Hepatocyte (in vitro differentiated cells): ENCODE measurements at regions not wholly inside any gene's neighbourhood (a gene's known extent, or its start where the extent isn't known, plus 50 kb on each side); places are given as distances from the start of the nearest gene placed in this dataset.

ENCODE experiments used
- DNase-seq: peaks from one replicate; pipeline ENCODE4 v3.0.0-alpha.2; 2016; ENCODE audit warnings: low spot score
- H2AFZ ChIP-seq: fragments of 200-600 bp; sonication (generic); 2 replicates; pipeline ENCODE4 v1.6.0; 2016; ENCODE audit warnings: antibody characterized with exemption, mild to moderate bottlenecking
- H3K27ac ChIP-seq: fragments of 200-600 bp; sonication (generic); 2 replicates; pipeline ENCODE4 v1.5.1; 2016; ENCODE audit warnings: mild to moderate bottlenecking
- H3K27me3 ChIP-seq: fragments of 200-600 bp; sonication (generic); 2 replicates; pipeline ENCODE4 v1.6.1; 2016
- H3K36me3 ChIP-seq: fragments of 200-600 bp; sonication (generic); replicated peaks from 2 replicates; pipeline ENCODE4 v1.5.1; 2016; ENCODE audit warnings: low read depth; ENCODE audit not compliant: insufficient read depth
- H3K4me1 ChIP-seq: fragments of 200-600 bp; sonication (generic); 2 replicates; pipeline ENCODE4 v1.5.1; 2016; ENCODE audit warnings: mild to moderate bottlenecking, moderate library complexity; ENCODE audit not compliant: insufficient read depth
- H3K4me2 ChIP-seq: fragments of 200-600 bp; sonication (generic); 2 replicates; pipeline ENCODE4 v1.6.0; 2016
- H3K4me3 ChIP-seq: fragments of 200-600 bp; sonication (generic); 2 replicates; pipeline ENCODE4 v1.5.1; 2016; ENCODE audit warnings: mild to moderate bottlenecking
- H3K79me2 ChIP-seq: fragments of 200-600 bp; sonication (generic); 2 replicates; pipeline ENCODE4 v1.6.0; 2017; ENCODE audit warnings: mild to moderate bottlenecking
- H3K9me2 ChIP-seq: fragments of 200-600 bp; sonication (generic); replicated peaks from 2 replicates; pipeline ENCODE4 v1.6.0; 2017; ENCODE audit warnings: mild to moderate bottlenecking; ENCODE audit not compliant: insufficient read depth
- H3K9me3 ChIP-seq: fragments of 200-600 bp; sonication (generic); 2 replicates; pipeline ENCODE4 v1.5.1; 2016; ENCODE audit warnings: low read depth, mild to moderate bottlenecking
- H4K20me1 ChIP-seq: fragments of 200-600 bp; sonication (generic); 2 replicates; pipeline ENCODE4 v1.6.0; 2016; ENCODE audit warnings: mild to moderate bottlenecking; ENCODE audit not compliant: insufficient read depth, poor library complexity, severe bottlenecking
- EZH2 ChIP-seq: fragments of 200-600 bp; sonication (generic); IDR thresholded peaks from 2 replicates; pipeline ENCODE4 v1.6.1; 2016; ENCODE audit warnings: antibody characterized with exemption, mild to moderate bottlenecking, borderline replicate concordance
- EZH2phosphoT487 ChIP-seq: fragments of 200-600 bp; sonication (generic); IDR thresholded peaks from one replicate; pipeline ENCODE4 v1.6.1; 2018; ENCODE audit warnings: antibody characterized with exemption, mild to moderate bottlenecking, low read depth, moderate library complexity; ENCODE audit not compliant: unreplicated experiment, severe bottlenecking
- WGBS: methylation state at CpG from one replicate; pipeline ENCODE4 v1.1.6; 2016; ENCODE audit warnings: low lambda C conversion rate; ENCODE audit errors: missing lambda C conversion rate; 5-methylcytosine and 5-hydroxymethylcytosine counted together
- TF ChIP-seq, protein P1 (sequence below): fragments of 200-600 bp; sonication (generic); IDR thresholded peaks from 2 replicates; pipeline ENCODE4 v1.5.1; 2016; ENCODE audit warnings: antibody characterized with exemption, mild to moderate bottlenecking; ENCODE audit not compliant: poor library complexity

DNA sequence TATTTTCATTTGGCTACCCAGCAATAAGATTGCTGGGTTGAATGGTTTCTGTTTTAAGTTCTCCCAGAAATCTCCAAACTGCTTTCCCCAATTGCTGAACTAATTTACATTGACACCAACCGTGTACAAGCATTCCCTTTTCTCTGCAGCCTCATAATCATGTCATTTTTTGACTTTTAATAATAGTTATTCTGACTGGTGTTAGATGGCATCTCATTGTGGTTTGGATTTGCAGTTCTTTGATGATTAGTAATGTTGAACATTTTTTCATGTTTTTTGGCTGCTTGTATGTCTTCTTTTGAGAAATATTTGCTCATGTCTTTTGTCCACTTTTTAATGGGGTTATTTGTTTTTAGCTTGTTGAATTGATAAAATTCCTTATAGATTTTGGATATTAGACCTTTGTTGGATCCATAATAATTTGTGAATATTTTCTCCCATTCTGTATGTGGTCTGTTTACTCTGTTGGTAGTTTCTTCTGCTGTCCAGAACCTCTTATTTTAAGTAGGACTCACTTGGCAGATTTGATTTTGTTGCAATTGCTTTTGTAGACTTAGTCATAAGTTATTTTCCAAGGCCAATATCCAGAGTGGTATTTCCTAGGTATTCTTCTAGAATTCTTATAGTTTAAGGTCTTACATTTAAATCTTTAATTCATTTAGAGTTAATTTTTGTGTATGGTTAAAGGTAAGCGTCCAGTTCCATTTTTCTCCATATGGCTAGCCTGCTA lies 793.7 kb downstream of the BRINP1 start:
- no peaks in the 10 kb centered on the region for H3K27me3 ChIP-seq
- no peaks in the 10 kb centered on the region for H3K36me3 ChIP-seq
- H3K79me2 ChIP-seq, result no peaks in the 10 kb centered on the region
- no peak for DNase-seq
- H4K20me1 ChIP-seq, result no peaks in the 10 kb centered on the region
- H3K9me3 ChIP-seq, result no peaks in the 10 kb centered on the region
- H3K4me2 ChIP-seq, result no peak overlapping the region
- no peaks in the 10 kb centered on the region for H3K4me1 ChIP-seq
- H3K9me2 ChIP-seq, result no peaks in the 10 kb centered on the region
- H3K4me3 ChIP-seq, result no peak overlapping the region
- H2AFZ ChIP-seq, result no peak overlapping the region
- 48% methylated on average over 2 of the region's 2 CpGs for WGBS
- no peak overlapping the region for H3K27ac ChIP-seq
- TF ChIP-seq, protein P1, sequence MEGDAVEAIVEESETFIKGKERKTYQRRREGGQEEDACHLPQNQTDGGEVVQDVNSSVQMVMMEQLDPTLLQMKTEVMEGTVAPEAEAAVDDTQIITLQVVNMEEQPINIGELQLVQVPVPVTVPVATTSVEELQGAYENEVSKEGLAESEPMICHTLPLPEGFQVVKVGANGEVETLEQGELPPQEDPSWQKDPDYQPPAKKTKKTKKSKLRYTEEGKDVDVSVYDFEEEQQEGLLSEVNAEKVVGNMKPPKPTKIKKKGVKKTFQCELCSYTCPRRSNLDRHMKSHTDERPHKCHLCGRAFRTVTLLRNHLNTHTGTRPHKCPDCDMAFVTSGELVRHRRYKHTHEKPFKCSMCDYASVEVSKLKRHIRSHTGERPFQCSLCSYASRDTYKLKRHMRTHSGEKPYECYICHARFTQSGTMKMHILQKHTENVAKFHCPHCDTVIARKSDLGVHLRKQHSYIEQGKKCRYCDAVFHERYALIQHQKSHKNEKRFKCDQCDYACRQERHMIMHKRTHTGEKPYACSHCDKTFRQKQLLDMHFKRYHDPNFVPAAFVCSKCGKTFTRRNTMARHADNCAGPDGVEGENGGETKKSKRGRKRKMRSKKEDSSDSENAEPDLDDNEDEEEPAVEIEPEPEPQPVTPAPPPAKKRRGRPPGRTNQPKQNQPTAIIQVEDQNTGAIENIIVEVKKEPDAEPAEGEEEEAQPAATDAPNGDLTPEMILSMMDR, result no peak
- no peak for TF ChIP-seq EZH2
- TF ChIP-seq EZH2phosphoT487, result no peak

DNA sequence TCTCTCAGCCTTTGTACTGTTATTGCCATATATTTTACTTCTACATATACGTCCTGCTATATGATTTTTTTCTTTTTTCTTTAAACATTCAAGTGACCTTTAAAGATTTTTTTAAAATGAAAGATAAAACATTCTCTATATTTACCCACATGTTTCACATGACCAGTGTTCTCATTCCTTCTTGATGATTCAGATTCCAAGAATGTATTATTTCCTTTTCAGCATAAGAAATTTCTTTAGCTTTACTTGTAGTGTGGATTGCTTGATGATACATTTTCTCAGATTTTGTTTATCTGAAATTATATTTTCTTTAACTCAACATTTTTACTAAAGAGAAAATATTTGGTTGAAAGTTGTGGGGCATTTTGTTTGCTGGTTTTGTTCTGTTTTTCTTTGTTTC lies 792.1 kb downstream of the BRINP1 start:
- DNase-seq, result no peak
- WGBS, result 59% methylated on average over 1 of the region's 1 CpG
- Histone ChIP-seq H3K27me3 (no peaks in the 10 kb centered on the region), H3K4me2 (no peak overlapping the region), H2AFZ (no peak overlapping the region), H4K20me1 (no peaks in the 10 kb centered on the region), H3K36me3 (no peaks in the 10 kb centered on the region), H3K79me2 (no peaks in the 10 kb centered on the region), H3K27ac (peak overlapping the region; percentile 2), H3K9me2 (no peaks in the 10 kb centered on the region), H3K9me3 (no peaks in the 10 kb centered on the region), H3K4me1 (no peaks in the 10 kb centered on the region), H3K4me3 (no peak overlapping the region)
- TF ChIP-seq EZH2 (no peak), EZH2phosphoT487 (no peak)
- TF ChIP-seq, protein P1, result no peak

DNA sequence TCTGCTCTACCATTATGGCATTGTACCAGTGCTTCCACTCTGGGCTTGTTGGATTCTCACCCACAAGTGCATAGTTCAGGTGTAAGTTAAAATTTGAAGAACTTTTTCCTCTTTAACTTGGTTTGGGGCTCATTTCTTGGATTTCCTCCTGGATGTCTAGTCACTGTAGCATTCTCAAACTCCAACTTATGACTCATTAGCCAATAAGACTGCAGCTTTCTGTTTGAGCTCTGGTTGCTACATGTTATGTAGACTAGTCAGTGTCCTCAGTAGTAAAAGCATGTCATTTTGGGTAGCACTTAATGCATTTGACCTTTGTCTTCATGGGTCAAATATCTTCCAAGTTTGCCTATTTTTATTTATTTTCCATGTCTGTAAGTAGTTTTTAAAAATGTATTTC lies 790.8 kb downstream of the BRINP1 start:
- TF ChIP-seq, protein P1, result no peak
- TF ChIP-seq EZH2 (no peak), EZH2phosphoT487 (no peak)
- H3K4me2 ChIP-seq, result no peak overlapping the region
- DNase-seq, result no peak
- no peaks in the 10 kb centered on the region for H3K27me3 ChIP-seq
- no peaks in the 10 kb centered on the region for H4K20me1 ChIP-seq
- H3K36me3 ChIP-seq, result no peaks in the 10 kb centered on the region
- no peak overlapping the region for H3K27ac ChIP-seq
- H3K79me2 ChIP-seq, result no peaks in the 10 kb centered on the region
- H3K4me3 ChIP-seq, result no peak overlapping the region
- no peaks in the 10 kb centered on the region for H3K4me1 ChIP-seq
- H3K9me2 ChIP-seq, result no peaks in the 10 kb centered on the region
- no peak overlapping the region for H2AFZ ChIP-seq
- no peaks in the 10 kb centered on the region for H3K9me3 ChIP-seq

DNA sequence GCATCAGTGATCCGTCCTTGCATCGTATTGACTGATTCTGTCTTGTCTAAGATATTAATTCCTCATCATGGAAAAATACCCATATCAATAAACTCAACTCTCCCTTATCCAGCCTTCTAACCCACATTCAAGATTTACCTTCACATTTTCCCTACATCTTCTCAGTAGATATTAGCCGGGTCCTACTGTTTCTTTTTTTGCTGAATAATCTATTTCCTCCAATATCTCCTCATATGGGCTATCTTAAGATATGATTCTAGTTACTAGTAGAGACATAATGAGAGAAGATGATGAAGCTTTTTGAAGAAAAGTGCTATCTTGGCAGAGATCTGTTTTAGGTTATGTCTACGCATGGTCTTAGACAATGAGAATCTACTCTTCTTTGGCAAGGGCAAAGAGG lies 785.8 kb downstream of the BRINP1 start:
- no peak overlapping the region for H3K27ac ChIP-seq
- TF ChIP-seq EZH2phosphoT487, result no peak
- TF ChIP-seq, protein P1, result no peak
- no peaks in the 10 kb centered on the region for H3K36me3 ChIP-seq
- H3K4me3 ChIP-seq, result no peak overlapping the region
- H3K9me3 ChIP-seq, result no peaks in the 10 kb centered on the region
- no peaks in the 10 kb centered on the region for H3K4me1 ChIP-seq
- H2AFZ ChIP-seq, result no peak overlapping the region
- H4K20me1 ChIP-seq, result no peaks in the 10 kb centered on the region
- no peak for DNase-seq
- H3K79me2 ChIP-seq, result no peaks in the 10 kb centered on the region
- no peak overlapping the region for H3K4me2 ChIP-seq
- 84% methylated on average over 4 of the region's 4 CpGs for WGBS
- H3K9me2 ChIP-seq, result no peaks in the 10 kb centered on the region
- no peaks in the 10 kb centered on the region for H3K27me3 ChIP-seq
